ENCODE measurements at regions not wholly inside any gene's neighbourhood (a gene's known extent, or its start where the extent isn't known, plus 50 kb on each side); places are given as distances from the start of the nearest gene placed in this dataset.

GRCh38 chr6:23890543-23891227 lies 235.3 kb upstream of the NRSN1 start:
- no peak for DNase-seq (ENCODE audit: low read depth in 2 of 2)

GRCh38 chr6:23905133-23905815 lies 220.7 kb upstream of the NRSN1 start:
- DNase-seq (ENCODE audit: low read depth in 2 of 2): no peak

- DNase-seq (ENCODE audit: low read depth in 2 of 2): no peak
Observed at GRCh38 chr6:23910420-23910819, 215.6 kb upstream of the NRSN1 start.

GRCh38 chr6:23927935-23928334 lies 198.1 kb upstream of the NRSN1 start:
- no peak for DNase-seq (ENCODE audit: low read depth in 2 of 2)

- no peak for DNase-seq (ENCODE audit: low read depth in 2 of 2)
Observed at GRCh38 chr6:23929201-23929600, 196.8 kb upstream of the NRSN1 start.

- DNase-seq (ENCODE audit: low read depth in 2 of 2): no peak
Observed at GRCh38 chr6:23940466-23940865, 185.5 kb upstream of the NRSN1 start.

- no peak for DNase-seq (ENCODE audit: low read depth in 2 of 2)
Observed at GRCh38 chr6:23951691-23952090, 174.3 kb upstream of the NRSN1 start.

- no peak for DNase-seq (ENCODE audit: low read depth in 2 of 2)
Observed at GRCh38 chr6:23952245-23952644, 173.8 kb upstream of the NRSN1 start.

- DNase-seq (ENCODE audit: low read depth in 2 of 2): no peak
Observed at GRCh38 chr6:23953976-23954375, 172.0 kb upstream of the NRSN1 start.

GRCh38 chr6:23957017-23957416 lies 169.0 kb upstream of the NRSN1 start:
- DNase-seq (ENCODE audit: low read depth in 2 of 2): no peak

- DNase-seq (ENCODE audit: low read depth in 2 of 2): no peak
Observed at GRCh38 chr6:23964865-23965264, 161.2 kb upstream of the NRSN1 start.

- DNase-seq (ENCODE audit: low read depth in 2 of 2): no peak
Observed at GRCh38 chr6:23969344-23969743, 156.7 kb upstream of the NRSN1 start.

- DNase-seq (ENCODE audit: low read depth in 2 of 2): no peak
Observed at GRCh38 chr6:23977706-23978105, 148.3 kb upstream of the NRSN1 start.

GRCh38 chr6:23980965-23981364 lies 145.1 kb upstream of the NRSN1 start:
- DNase-seq (ENCODE audit: low read depth in 2 of 2): no peak

GRCh38 chr6:23981923-23982322 lies 144.1 kb upstream of the NRSN1 start:
- DNase-seq (ENCODE audit: low read depth in 2 of 2): no peak

GRCh38 chr6:23983735-23984134 lies 142.3 kb upstream of the NRSN1 start:
- DNase-seq (ENCODE audit: low read depth in 2 of 2): no peak

- DNase-seq (ENCODE audit: low read depth in 2 of 2): no peak
Observed at GRCh38 chr6:23985015-23985414, 141.0 kb upstream of the NRSN1 start.

GRCh38 chr6:23989885-23990533 lies 136.0 kb upstream of the NRSN1 start:
- DNase-seq (ENCODE audit: low read depth in 2 of 2): no peak

- DNase-seq (ENCODE audit: low read depth in 2 of 2): no peak
Observed at GRCh38 chr6:23994013-23994412, 132.0 kb upstream of the NRSN1 start.

GRCh38 chr6:24004062-24004461 lies 122.0 kb upstream of the NRSN1 start:
- DNase-seq (ENCODE audit: low read depth in 2 of 2): no peak

- no peak for DNase-seq (ENCODE audit: low read depth in 2 of 2)
Observed at GRCh38 chr6:24004659-24005058, 121.4 kb upstream of the NRSN1 start.

- no peak for DNase-seq (ENCODE audit: low read depth in 2 of 2)
Observed at GRCh38 chr6:24006254-24006653, 119.8 kb upstream of the NRSN1 start.

GRCh38 chr6:24009319-24009718 lies 116.7 kb upstream of the NRSN1 start:
- DNase-seq (ENCODE audit: low read depth in 2 of 2): no peak
